GM23338 (cell line): ENCODE measurements at regions not wholly inside any gene's neighbourhood (a gene's known extent, or its start where the extent isn't known, plus 50 kb on each side); places are given as distances from the start of the nearest gene placed in this dataset.

Experiments
- ATAC-seq: fragments of 200-7000 bp; cut with Tn5 transposase; 3 replicates; pipeline ENCODE4 v1.9.1; 2020
- DNase-seq: peaks from one replicate; pipeline ENCODE4 v3.0.0-alpha.2; 2015; ENCODE audit warnings: low spot score
- H2AFZ ChIP-seq: fragments of 200-600 bp; sonication (generic); 2 replicates; pipeline ENCODE4 v1.8.0; 2016; ENCODE audit warnings: antibody characterized with exemption, mild to moderate bottlenecking, moderate library complexity
- H3F3A ChIP-seq: fragments of 200-600 bp; sonication (generic); replicated peaks from 2 replicates; pipeline ENCODE4 v1.8.0; 2017; ENCODE audit warnings: antibody characterized with exemption, mixed run types, low read depth
- H3K27ac ChIP-seq: fragments of 200-600 bp; sonication (generic); 2 replicates; pipeline ENCODE4 v1.6.1; 2016; ENCODE audit warnings: low read depth
- H3K27me3 ChIP-seq: fragments of 200-600 bp; sonication (generic); 2 replicates; pipeline ENCODE4 v1.8.0; 2016; ENCODE audit warnings: mild to moderate bottlenecking, mixed run types, moderate library complexity; ENCODE audit not compliant: insufficient read depth
- H3K36me3 ChIP-seq: fragments of 200-600 bp; sonication (generic); 2 replicates; pipeline ENCODE4 v1.8.0; 2016; ENCODE audit warnings: mild to moderate bottlenecking; ENCODE audit not compliant: insufficient read depth
- H3K4me1 ChIP-seq: fragments of 200-600 bp; sonication (generic); 2 replicates; pipeline ENCODE4 v1.8.0; 2016; ENCODE audit warnings: mild to moderate bottlenecking, moderate library complexity; ENCODE audit not compliant: insufficient read depth
- H3K4me2 ChIP-seq: fragments of 200-600 bp; sonication (generic); 2 replicates; pipeline ENCODE4 v1.7.1; 2017; ENCODE audit warnings: mixed run types
- H3K4me3 ChIP-seq: fragments of 200-600 bp; sonication (generic); 2 replicates; pipeline ENCODE4 v1.6.1; 2016; ENCODE audit warnings: mixed run types
- H3K79me2 ChIP-seq: fragments of 200-600 bp; sonication (generic); replicated peaks from 2 replicates; pipeline ENCODE4 v1.8.0; 2017; ENCODE audit warnings: mild to moderate bottlenecking; ENCODE audit not compliant: insufficient read depth
- H3K9me2 ChIP-seq: fragments of 200-600 bp; sonication (generic); 2 replicates; pipeline ENCODE4 v1.8.0; 2017; ENCODE audit not compliant: insufficient read depth
- H4K20me1 ChIP-seq: fragments of 200-600 bp; sonication (generic); replicated peaks from 2 replicates; pipeline ENCODE4 v1.8.0; 2017; ENCODE audit warnings: mild to moderate bottlenecking; ENCODE audit not compliant: insufficient read depth
- H3K27ac Mint-ChIP-seq: 2 replicates; pipeline ENCODE4 v1.8.0; 2020; ENCODE audit warnings: inconsistent platforms, mild to moderate bottlenecking, moderate library complexity, mixed read lengths
- H3K27me3 Mint-ChIP-seq: 3 replicates; pipeline ENCODE4 v1.8.0; 2022; ENCODE audit warnings: low read depth, mild to moderate bottlenecking, moderate library complexity, mixed read lengths, inconsistent platforms; ENCODE audit not compliant: insufficient read depth, poor library complexity
- H3K36me3 Mint-ChIP-seq: 3 replicates; pipeline ENCODE4 v1.8.0; 2021; ENCODE audit warnings: low read depth, mild to moderate bottlenecking, inconsistent platforms, moderate library complexity, mixed read lengths
- H3K4me1 Mint-ChIP-seq: 3 replicates; pipeline ENCODE4 v1.8.0; 2020; ENCODE audit warnings: mild to moderate bottlenecking, inconsistent platforms, mixed read lengths
- H3K4me3 Mint-ChIP-seq: 3 replicates; pipeline ENCODE4 v1.8.0; 2021; ENCODE audit warnings: moderate library complexity, mild to moderate bottlenecking, inconsistent platforms, mixed read lengths
- H3K9me3 Mint-ChIP-seq: 3 replicates; pipeline ENCODE4 v1.8.0; 2020; ENCODE audit warnings: moderate library complexity, mild to moderate bottlenecking, inconsistent platforms, mixed read lengths
- CREB1 ChIP-seq: fragments of 250-450 bp; sonication (Bioruptor Pico); IDR thresholded peaks from 2 replicates; pipeline ENCODE4 v1.5.0; 2020; ENCODE audit warnings: low read depth, mild to moderate bottlenecking, moderate library complexity
- CTCF ChIP-seq, 2 experiments: fragments of 200-600 bp in 1 of 2; sonication (generic) in 1 of 2; conservative IDR thresholded peaks; 2 replicates each; pipeline versions ENCODE4 v1.5.1 to v1.6.1; 2016 to 2017; ENCODE audit warnings: antibody characterized with exemption in 2 of 2, low read depth in 2 of 2, mild to moderate bottlenecking in 2 of 2, moderate library complexity in 1 of 2
- ETS1 ChIP-seq: IDR thresholded peaks from 2 replicates; pipeline ENCODE4 v1.6.1; 2016; ENCODE audit warnings: antibody characterized with exemption
- EZH2 ChIP-seq: fragments of 200-600 bp; sonication (generic); IDR thresholded peaks from one replicate; pipeline ENCODE4 v1.8.0; 2017; ENCODE audit warnings: antibody characterized with exemption, mild to moderate bottlenecking, low read depth; ENCODE audit not compliant: unreplicated experiment
- EZH2phosphoT487 ChIP-seq: fragments of 200-600 bp; sonication (generic); IDR thresholded peaks from one replicate; pipeline ENCODE4 v1.8.1; 2018; ENCODE audit warnings: antibody characterized with exemption; ENCODE audit not compliant: unreplicated experiment
- JUNB ChIP-seq: IDR thresholded peaks from one replicate; pipeline ENCODE4 v1.6.1; 2016; ENCODE audit warnings: antibody characterized with exemption; ENCODE audit not compliant: unreplicated experiment
- NANOG ChIP-seq: IDR thresholded peaks from 2 replicates; pipeline ENCODE4 v1.6.1; 2016; ENCODE audit warnings: antibody characterized with exemption, borderline replicate concordance
- POLR2AphosphoS5 ChIP-seq: IDR thresholded peaks from 2 replicates; pipeline ENCODE4 v1.6.1; 2016; ENCODE audit warnings: antibody characterized with exemption, low read depth
- REST ChIP-seq: IDR thresholded peaks from one replicate; pipeline ENCODE4 v1.6.1; 2018; ENCODE audit warnings: antibody characterized with exemption; ENCODE audit not compliant: unreplicated experiment
- STAT1 ChIP-seq: IDR thresholded peaks from one replicate; pipeline ENCODE4 v1.6.1; 2016; ENCODE audit warnings: antibody characterized with exemption; ENCODE audit not compliant: unreplicated experiment
- ZNF114 ChIP-seq: fragments of 250-450 bp; sonication (Bioruptor Pico); IDR thresholded peaks from 2 replicates; pipeline ENCODE4 v1.5.0; 2020; ENCODE audit warnings: mild to moderate bottlenecking, moderate library complexity
- ZNF331 ChIP-seq: fragments of 250-450 bp; sonication (Bioruptor Pico); IDR thresholded peaks from 2 replicates; pipeline ENCODE4 v1.5.0; 2020; ENCODE audit warnings: low read depth, mild to moderate bottlenecking, moderate library complexity

- TF ChIP-seq REST, result no peak
- TF ChIP-seq STAT1, result no peak
- no peak for TF ChIP-seq ZNF331 (CRISPR knock-in tag)
- TF ChIP-seq ZNF114 (CRISPR knock-in tag), result no peak
- TF ChIP-seq EZH2, result no peak
- TF ChIP-seq JUNB, result no peak
- TF ChIP-seq ETS1, result no peak
Observed at GRCh38 chr18:78080761-78081160, 831.1 kb downstream of the GALR1 start (continued).

- Mint-ChIP-seq H3K36me3 (peaks cover 61% of the 10 kb centered on the region), H3K4me3 (no peak overlapping the region), H3K9me3 (peaks cover 99% of the 10 kb centered on the region), H3K4me1 (no peaks in the 10 kb centered on the region; the same call in 2 of the 3 replicates), H3K27ac (no peak overlapping the region), H3K27me3 (peaks cover 5% of the 10 kb centered on the region)
- H3K4me3 ChIP-seq, result no peak overlapping the region
- H3F3A ChIP-seq, result no peaks in the 10 kb centered on the region
- H3K4me1 ChIP-seq, result no peaks in the 10 kb centered on the region
- H4K20me1 ChIP-seq, result no peaks in the 10 kb centered on the region
- H3K79me2 ChIP-seq, result no peaks in the 10 kb centered on the region
- H3K9me2 ChIP-seq, result no peaks in the 10 kb centered on the region
- no peaks in the 10 kb centered on the region; the same call in 1 of the 2 replicates for H3K36me3 ChIP-seq
- DNase-seq (no peak), ATAC-seq (no peak)
- no peak overlapping the region for H3K27ac ChIP-seq
- no peak overlapping the region for H2AFZ ChIP-seq
- no peaks in the 10 kb centered on the region for H3K27me3 ChIP-seq
- H3K4me2 ChIP-seq, result no peak overlapping the region
- TF ChIP-seq ETS1 (no peak), STAT1 (no peak), POLR2AphosphoS5 (no peak), CTCF (conservative IDR thresholded peaks at IDR 0.05; ENCODE audit: low read depth in 2 of 2) (no peak), CREB1 (CRISPR knock-in tag) (no peak), NANOG (no peak), EZH2 (no peak), ZNF114 (CRISPR knock-in tag) (no peak), EZH2phosphoT487 (no peak)
Observed at GRCh38 chr18:78082816-78083215, 833.2 kb downstream of the GALR1 start.
